HG03196 (cell line): ENCODE measurements at regions not wholly inside any gene's neighbourhood (a gene's known extent, or its start where the extent isn't known, plus 50 kb on each side); places are given as distances from the start of the nearest gene placed in this dataset.
"Not testable (repeated sequence)": the region's sequence is repeated elsewhere in the genome, so short reads cannot be mapped to it uniquely, and the experiment has no call there.

Experiments
- ATAC-seq: cut with Tn5 transposase; IDR thresholded peaks from one replicate; pipeline ENCODE4 v1.9.1; 2021; ENCODE audit not compliant: unreplicated experiment

DNA sequence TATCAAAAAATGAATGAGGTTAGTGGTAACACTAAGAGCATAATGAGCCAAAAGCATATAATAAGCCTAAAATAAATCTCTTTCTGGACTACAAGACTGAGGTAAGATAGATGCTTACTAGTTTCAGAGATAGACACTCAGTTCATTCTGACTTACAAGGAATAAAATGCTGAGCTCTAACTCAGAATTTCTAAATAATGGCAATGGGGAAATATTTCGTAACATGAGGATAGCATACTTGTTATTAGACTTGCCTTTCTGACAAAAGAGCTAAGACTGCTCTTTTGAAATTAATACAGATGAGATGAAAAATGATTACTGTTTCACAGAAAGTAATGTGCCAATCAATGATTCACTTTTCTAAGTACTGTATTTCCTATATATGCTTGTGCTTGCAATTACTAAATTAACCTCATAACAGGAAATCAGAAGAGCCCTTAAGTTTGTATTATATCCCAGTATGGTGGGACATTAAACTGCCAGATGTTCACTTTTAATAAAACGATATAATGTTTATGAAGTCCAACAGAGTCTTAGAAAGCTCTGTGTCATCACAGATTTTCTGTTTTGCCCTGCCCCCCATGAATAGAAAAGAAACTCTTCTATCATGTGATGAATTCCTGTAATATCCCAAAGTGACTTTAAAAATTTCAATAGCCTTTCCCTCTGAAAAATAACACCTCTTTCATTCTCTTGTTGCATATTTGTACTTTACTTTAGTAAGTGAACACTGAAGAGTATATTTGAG, 2771.0 kb upstream of the PCDH20 start:
- no peak for ATAC-seq

DNA sequence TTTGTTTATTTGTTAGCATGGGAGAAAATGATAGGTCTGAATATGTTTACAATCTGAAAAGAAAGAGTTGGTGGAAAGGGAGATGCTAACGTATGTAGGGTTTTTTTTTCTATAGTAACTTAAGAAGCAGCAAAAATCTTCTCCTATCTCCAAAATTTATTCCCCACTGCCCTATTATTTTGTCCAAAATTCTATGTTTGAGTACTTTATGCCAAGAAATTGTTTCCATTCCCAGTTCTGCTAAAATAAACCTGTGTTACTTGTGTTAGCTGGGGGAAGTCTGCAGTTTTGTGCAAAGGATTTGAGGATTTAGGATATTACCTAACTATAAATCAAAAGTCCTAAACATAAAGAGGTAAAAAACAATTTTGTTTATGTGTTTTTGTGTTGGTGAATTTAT, 2770.4 kb upstream of the PCDH20 start:
- ATAC-seq: no peak

DNA sequence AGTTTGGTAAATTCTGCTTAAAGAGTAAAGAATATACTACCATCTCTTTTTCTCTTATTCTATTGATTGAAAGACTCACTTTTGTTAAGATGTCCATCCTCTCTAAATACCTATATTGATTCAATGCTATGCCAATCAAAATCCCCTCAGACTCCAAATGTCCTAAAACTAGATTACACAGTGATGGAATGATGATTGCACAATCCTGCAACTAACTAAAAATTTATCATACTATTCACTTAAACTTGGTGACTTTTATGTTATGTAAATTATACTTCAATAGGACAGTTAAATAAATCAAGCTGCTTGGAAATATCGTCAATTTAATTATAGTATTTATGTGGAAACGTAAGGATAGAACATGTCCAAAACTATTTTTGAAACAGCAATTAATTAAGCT, 2765.1 kb upstream of the PCDH20 start:
- ATAC-seq: no peak

DNA sequence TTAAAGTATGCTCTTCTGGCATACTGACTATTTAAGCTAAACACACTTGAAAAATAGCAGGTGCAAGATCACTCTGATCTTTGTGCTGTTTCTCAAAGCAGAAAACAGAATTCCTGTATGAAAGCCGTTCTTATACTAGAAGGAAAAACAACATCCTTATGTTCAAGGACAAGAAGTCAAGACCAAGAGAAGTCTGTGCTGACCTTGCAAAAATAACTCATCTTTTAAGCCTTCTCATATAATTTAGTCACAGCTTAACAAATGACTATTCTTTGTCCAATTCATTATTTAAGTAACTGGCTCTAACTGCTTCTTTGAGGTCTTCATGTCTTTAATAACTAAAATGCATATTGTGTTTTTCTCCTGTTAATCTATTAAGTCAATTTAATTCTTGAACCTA, 2750.2 kb upstream of the PCDH20 start:
- ATAC-seq: no peak

DNA sequence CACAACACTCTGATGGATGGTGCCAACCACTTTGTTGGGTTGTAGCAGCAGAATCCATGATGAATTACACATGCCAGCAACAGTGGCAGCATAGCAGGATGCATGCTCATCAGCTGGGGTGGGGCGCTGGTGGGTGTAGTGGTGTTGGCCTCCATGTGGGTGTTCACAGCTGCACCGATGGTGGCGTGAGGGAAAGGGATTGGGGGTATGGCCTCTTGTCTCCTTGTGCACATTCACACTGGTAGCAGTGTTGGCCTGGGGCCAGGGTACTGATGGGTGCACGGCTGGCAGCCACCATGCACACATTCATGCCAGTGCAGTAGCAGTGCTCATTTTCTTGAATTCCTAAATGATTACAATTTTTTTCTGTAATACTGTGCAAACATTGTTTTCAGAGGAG, 2748.8 kb upstream of the PCDH20 start:
- ATAC-seq: no peak

DNA sequence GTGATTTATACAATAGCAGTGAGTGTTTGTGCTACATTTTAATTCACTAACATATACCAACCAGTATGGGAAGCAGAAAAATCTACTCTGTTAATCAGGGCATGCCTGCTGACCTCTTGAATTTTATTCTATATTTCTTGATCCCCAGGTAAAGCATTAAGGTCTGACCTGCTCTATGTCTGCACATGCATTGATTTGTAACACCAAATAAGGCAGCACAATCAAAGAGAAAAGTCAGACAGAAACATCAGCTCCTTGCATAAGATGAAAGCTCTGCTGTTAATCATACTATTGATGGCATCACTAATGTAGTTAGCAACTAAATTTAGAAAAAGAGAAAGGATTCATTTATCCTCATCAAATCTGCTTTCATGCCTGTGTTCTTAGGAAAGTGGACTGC, 2744.8 kb upstream of the PCDH20 start:
- no peak for ATAC-seq

DNA sequence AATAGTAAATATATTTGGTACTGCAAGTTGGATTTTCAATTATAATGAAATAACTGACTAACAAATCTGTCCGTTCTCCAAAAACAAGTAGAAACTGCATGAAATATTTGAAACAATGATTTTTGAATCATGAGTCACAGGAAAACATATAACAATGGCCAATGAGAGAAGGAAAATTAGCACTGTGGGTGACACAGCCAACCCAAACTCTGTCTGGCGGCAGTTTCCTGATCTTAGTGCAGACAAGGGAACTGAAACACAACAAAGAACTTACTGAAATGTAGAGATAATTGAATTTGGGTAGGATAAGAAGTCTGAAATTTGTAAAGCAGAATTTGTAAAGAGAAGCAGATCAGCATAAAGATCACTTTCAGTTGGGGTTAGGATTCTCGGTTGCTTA, 2743.3 kb upstream of the PCDH20 start:
- no peak for ATAC-seq

DNA sequence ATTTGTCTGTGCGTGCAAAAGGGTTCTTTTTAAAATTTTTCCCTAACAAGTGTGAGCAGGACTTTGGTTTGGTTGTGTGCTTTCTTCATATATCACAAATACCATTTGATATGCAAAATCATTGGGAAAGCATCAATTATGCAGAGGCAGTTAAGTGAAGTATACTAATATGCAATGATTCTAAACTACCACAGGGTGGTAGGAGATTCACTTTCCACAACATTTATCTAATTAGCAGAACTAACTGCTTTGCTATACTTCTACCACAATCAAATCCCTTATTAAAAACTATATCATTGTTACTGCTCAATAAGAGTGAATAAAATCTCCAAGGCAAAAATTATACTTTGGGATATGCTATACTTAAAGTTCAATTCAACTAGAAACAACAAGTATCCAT, 2738.9 kb upstream of the PCDH20 start:
- ATAC-seq: no peak

DNA sequence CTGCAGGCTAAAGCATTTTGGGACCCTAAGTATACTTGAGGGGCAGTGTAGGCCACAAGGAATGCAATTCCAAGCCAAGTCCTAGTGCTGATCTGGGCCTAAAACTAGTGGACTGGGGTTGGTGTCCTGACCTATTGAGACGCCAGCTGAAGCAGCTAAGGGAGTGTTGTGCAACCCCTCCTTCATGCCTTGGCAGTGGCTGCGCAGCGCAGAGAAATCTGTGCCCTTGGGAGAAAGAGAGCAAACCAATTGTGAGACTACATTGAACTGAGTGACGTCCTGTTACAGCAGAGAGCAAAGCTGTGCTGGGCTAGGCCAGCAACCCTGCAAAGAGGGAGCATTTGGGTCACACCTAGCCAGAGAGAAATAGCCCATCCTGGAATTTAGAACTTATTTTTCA, 2715.0 kb upstream of the PCDH20 start:
- ATAC-seq: no peak

DNA sequence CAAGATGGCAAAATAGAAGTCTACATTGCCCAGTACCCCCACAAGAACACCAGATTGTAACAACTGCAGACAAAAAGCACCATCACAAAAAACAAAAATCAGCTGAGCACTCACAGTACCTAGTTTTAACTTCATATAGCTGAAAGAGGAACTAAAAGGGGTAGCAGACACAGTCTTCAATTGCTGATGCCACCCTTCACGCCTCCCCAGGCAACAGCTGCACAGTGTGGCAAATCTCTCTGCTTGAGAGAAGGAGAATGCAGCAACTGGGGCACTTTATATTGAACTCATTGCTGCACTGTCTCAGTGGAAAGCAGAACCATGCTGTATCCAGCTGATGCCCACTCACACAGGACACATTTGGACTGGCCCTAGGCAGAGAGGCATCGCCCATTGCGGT, 2714.5 kb upstream of the PCDH20 start:
- ATAC-seq: no peak

DNA sequence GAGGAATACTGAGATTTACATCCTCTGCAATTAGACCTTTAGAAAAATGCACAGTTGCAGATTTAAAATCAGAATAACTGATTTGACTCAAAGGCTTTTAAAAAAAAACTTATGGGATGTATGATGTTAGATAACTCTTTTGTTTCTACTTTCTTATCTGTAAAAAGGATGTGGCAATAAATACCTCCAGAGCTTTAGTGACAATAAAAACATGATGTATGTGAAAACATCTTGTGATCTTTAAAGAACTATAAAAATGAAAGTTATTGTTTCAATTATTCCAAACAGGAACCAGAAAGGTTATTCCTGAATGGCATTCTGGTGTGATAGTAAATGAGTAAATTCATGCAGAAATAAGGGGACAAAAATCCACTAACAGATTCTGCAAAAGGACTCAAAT, 2712.2 kb upstream of the PCDH20 start:
- ATAC-seq: no peak

DNA sequence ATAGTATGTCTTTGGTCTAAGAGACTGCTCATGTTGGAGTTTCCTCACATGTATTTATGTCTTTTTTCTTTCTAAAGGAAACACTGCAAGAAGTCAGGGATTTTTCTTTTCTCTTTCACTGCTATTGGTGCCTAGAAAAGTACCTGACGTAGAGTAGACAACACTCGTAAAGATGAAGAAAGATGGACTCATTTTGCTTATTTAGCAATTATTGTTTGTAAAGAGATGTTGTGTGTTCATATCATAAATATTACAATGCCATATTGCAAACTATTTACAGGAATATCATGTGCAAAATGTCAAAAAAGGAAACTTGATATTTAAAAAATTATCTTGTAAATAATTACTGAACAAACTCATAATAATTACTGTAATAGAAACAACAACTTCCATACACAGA, 2711.5 kb upstream of the PCDH20 start:
- no peak for ATAC-seq

DNA sequence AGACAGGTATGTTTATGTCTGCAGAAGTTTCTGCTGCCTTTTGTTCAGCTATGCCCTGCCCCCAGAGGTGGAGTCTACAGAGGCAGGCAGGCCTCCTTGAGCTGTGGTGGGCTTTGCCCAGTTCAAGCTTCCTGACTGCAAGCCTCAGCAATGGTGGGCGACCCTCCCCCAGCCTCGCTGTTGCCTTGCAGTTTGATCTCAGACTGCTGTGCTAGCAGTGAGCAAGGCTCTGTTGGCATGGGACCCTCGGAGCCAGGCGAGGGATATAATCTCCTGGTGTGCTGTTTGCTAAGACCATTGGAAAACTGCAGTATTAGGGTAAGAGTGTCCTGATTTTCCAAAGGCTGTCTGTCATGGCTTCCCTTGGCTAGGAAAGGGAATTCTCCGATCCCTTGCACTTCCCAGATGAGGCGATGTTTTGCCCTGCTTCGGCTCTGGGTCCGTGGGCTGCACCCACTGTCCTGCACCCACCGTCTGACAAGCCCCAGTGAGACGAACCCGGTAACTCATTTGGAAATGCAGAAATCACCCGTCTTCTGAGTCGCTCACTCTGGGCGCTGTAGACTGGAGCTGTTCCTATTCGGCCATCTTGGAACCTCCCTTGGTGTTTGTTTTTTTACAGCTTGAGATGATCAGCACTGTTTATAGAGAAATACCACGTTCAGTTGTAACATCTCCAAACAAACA, 2705.5 kb upstream of the PCDH20 start:
- not testable (repeated sequence) for ATAC-seq

DNA sequence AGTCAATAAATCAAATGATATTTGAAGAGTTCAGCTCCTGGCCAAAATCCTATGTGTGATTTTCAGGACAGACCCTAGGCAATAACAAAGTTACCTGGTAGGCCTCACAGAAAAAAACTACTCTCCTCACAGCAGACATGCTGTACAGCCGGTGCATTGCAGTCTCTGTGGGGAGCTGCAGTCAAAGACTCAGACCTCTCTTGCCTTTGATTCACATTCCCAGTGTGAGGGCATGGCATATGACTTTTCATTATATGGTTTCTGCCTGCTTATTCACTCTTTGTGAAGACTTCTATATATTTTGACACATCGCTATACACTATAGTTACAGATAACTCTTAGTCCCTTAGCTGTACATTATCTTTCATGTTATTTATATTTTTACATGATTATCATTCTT, 2684.3 kb upstream of the PCDH20 start:
- ATAC-seq: no peak

DNA sequence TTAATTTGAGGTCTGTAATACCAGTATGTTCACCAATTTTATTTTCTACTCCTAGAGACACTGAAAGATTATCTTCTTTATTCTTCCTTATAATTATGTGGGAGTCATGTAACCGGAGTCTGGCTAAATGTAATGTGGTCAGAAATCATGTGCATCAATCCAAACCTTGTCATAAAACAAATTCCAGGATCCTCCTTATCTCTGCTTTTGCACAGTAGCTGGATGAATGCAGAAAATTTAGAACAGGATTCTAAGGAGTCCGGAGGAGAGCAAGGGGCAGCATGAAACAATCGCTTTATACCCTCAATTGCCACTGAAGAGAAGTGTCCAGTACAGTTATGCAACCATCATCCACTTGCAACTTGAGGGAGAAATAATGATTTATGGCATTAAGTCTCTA, 2674.7 kb upstream of the PCDH20 start:
- no peak for ATAC-seq

DNA sequence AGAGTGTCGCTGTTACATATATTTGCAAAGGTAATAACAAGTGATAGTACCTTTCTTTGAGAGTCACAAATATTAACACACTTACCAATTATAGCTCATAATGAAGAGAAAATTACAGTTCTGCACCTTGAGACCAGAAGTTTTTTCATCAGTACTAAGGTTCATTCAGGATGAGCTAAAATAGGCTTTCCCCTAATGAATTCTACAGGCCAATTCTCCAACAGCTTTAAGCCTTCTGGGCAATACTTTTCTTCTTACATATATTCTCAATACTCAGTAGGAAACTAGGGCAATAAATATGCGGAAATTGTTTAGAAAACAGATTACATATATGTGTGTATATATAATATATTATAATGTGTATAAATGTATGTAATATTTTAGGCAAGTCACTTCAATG, 2672.8 kb upstream of the PCDH20 start:
- ATAC-seq: no peak

DNA sequence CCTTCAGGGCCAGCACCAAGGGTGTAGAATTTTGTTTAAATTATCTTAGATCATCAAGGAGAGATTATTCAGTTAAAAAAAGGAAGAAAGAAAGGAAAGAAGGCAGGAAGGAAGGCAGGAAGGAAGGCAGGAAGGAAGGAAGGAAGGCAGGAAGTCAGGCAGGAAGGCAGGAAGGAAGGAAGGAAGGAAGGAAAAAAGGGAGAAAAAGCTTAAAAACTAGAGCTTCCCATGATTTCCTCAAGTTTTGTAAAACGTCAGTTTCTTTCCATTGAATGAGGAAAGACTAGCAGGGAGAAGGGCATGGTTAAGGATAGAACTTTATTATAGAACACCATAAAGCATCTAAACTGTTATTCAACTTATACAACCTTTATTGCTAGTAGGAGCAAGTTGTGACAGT, 2672.0 kb upstream of the PCDH20 start:
- ATAC-seq: no peak

DNA sequence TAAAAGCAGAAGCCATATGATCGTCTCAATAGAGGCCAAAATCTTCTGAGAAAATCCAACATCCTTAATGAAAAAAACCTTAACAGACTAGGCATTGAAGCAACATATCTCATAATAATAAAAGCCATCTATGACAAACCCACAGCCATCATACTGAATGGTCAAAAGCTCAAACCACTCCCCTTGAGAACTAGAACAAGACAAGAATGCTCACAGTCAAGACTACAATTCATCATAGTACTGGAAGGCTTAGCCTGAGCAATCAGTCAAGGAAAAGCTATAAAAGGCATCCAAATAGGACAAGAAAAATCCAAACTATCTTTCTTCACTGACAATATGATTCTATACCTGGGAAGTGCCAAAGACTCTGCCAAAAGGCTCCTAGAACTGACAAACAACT, 2668.2 kb upstream of the PCDH20 start:
- no peak for ATAC-seq

DNA sequence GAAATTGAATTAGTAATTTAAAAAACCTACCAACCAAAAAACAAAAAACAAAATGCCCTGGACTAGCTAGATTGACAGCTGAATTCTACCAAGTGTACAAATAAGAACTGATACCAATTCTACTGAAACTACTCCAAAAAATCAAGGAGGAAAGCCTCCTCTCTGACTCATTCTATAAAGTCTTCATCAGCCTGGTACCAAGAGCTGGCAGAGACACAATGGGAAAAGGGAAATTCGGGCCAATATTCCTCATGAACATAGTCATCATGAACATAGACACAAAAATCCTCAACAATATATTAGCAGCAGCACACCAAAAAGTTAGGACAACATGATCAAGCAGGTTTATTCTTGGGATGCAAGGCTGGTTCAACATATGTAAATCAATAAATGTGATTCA, 2667.7 kb upstream of the PCDH20 start:
- ATAC-seq: no peak

DNA sequence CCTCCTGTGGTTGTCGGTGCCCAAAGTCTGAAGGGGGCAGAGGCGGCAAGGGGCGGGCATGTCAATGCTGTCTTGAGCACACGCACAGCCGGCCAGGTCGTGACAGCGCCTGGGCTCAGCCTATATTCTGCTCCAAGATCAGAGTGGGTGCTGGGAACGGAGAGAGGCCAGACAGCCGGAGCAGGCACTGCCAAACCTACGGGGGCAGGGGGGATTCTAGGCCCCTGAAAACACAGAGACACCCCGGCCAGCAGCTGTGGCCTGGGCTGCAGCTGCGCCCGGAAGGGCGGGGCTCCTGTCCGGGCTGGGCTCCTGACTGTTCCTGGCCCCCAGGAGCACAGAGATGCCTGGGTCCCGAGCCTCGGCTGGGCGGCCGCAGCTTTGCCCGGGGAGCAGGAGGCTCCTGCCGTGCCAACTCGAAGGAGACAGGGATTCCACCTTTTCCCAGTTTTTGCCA, 2662.9 kb upstream of the PCDH20 start:
- ATAC-seq: no peak

DNA sequence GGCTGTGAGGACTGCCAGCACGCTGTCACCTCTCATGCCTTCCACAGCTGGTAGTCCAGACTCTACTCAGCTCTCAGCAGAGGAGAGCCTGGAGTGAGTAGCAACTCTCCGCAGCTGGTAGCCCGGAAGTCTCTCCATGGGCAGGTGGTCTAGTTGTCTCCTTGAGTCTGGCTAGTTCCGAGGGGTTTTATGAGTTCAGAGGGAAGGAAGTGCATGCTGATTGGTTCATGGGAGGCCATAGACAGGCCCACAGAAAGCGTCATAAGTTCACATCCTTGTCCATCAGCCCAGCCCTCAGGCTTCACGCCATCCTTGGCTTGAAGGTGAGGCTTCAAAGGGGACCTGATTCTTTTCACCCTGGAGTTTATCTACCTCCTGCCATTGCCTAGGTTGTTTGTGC, 2662.4 kb upstream of the PCDH20 start:
- no peak for ATAC-seq

DNA sequence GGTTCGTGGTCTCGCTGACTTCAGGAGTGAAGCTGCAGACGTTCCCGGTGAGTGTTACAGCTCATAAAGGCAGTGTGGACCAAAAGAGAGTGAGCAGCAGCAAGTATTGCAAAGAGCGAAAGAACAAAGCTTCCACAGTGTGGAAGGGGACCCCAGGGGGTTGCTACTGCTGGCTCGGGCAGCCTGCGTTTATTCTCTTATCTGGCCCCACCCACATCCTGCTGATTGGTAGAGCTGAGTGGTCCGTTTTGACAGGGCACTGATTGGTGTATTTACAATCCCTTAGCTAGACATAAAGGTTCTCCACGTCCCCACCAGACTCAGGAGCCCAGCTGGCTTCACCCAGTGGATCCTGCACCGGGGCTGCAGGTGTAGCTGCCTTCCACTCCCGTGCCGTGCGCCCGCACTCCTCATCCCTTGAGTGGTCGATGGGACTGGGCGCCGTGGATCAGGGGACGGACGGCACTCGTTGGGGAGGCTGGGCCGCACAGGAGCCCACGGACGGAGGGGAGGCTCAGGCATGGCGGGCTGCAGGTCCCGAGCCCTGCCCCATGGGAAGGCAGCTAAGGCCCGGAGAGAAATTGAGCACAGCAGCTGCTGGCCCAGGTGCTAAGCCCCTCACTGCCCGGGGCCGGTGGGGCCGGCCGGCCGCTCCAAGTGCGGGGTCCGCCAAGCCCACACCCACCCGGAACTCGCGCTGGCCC, 2661.6 kb upstream of the PCDH20 start:
- not testable (repeated sequence) for ATAC-seq
